ENCODE measurements at regions not wholly inside any gene's neighbourhood (a gene's known extent, or its start where the extent isn't known, plus 50 kb on each side); places are given as distances from the start of the nearest gene placed in this dataset.

- Histone ChIP-seq H3K4me1 (no peaks in the 10 kb centered on the region), H3K27ac (no peak overlapping the region), H3K36me3 (no peaks in the 10 kb centered on the region), H3K9me3 (no peaks in the 10 kb centered on the region), H3K27me3 (no peaks in the 10 kb centered on the region), H3K4me3 (no peak overlapping the region)
- no peak for TF ChIP-seq POLR2A (IDR thresholded peaks at IDR 0.05)
- TF ChIP-seq CTCF (IDR thresholded peaks at IDR 0.05), result no peak
- whole genome bisulfite sequencing, 2 donors, result 88 to 90% methylated on average over 1 of the region's 1 CpG
- DNase-seq, result no peak
- intact Hi-C loops (cut with DNase I), result no loop called here
Measured at GRCh38 chr9:108245901-108246300, 609.9 kb downstream of the ACTL7B start.

- no peaks in the 10 kb centered on the region for H3K36me3 ChIP-seq
- no peaks in the 10 kb centered on the region for H3K4me1 ChIP-seq
- intact Hi-C loops (cut with DNase I), result no loop called here
- WGBS, 2 donors, result 53 to 60% methylated on average over 2 of the region's 2 CpGs
- H3K9me3 ChIP-seq, result no peaks in the 10 kb centered on the region
- H3K27me3 ChIP-seq, result no peaks in the 10 kb centered on the region
- no peak for TF ChIP-seq CTCF (IDR thresholded peaks at IDR 0.05)
- no peak for TF ChIP-seq POLR2A (IDR thresholded peaks at IDR 0.05)
- no peak overlapping the region for H3K4me3 ChIP-seq
- no peak for DNase-seq
- H3K27ac ChIP-seq, result no peak overlapping the region
Measured at GRCh38 chr9:108245331-108245730, 610.5 kb downstream of the ACTL7B start.

GRCh38 chr9:108244686-108245085 lies 611.1 kb downstream of the ACTL7B start:
- intact Hi-C loops (cut with DNase I), result no loop called here

GRCh38 chr9:108241384-108242073 lies 614.3 kb downstream of the ACTL7B start:
- Histone ChIP-seq H3K4me3 (no peak overlapping the region), H3K27ac (no peak overlapping the region), H3K9me3 (no peaks in the 10 kb centered on the region), H3K27me3 (no peaks in the 10 kb centered on the region), H3K36me3 (no peaks in the 10 kb centered on the region), H3K4me1 (no peaks in the 10 kb centered on the region)
- WGBS, 2 donors, result 67 to 79% methylated on average over 1 of the region's 1 CpG
- TF ChIP-seq CTCF (IDR thresholded peaks at IDR 0.05), result no peak
- TF ChIP-seq POLR2A (IDR thresholded peaks at IDR 0.05), result no peak
- intact Hi-C loops (cut with DNase I), result no loop called here
- DNase-seq, result no peak

More at GRCh38 chr9:108244686-108245085, 611.1 kb downstream of the ACTL7B start:
- no peak overlapping the region for H3K4me3 ChIP-seq
- no peaks in the 10 kb centered on the region for H3K27me3 ChIP-seq
- no peak for TF ChIP-seq POLR2A (IDR thresholded peaks at IDR 0.05)
- no peak for TF ChIP-seq CTCF (IDR thresholded peaks at IDR 0.05)
- H3K4me1 ChIP-seq, result no peaks in the 10 kb centered on the region
- DNase-seq, result no peak
- no peaks in the 10 kb centered on the region for H3K9me3 ChIP-seq
- no peak overlapping the region for H3K27ac ChIP-seq
- no peaks in the 10 kb centered on the region for H3K36me3 ChIP-seq

- Histone ChIP-seq H3K9me3 (no peaks in the 10 kb centered on the region), H3K4me3 (no peak overlapping the region), H3K27me3 (no peaks in the 10 kb centered on the region), H3K27ac (no peak overlapping the region), H3K36me3 (no peaks in the 10 kb centered on the region), H3K4me1 (no peaks in the 10 kb centered on the region)
- WGBS, 2 donors, result 79 to 86% methylated on average over 2 of the region's 2 CpGs
- intact Hi-C loops (cut with DNase I), result no loop called here
- DNase-seq, result no peak
- no peak for TF ChIP-seq CTCF (IDR thresholded peaks at IDR 0.05)
- no peak for TF ChIP-seq POLR2A (IDR thresholded peaks at IDR 0.05)
Measured at GRCh38 chr9:108239696-108240321, 616.0 kb downstream of the ACTL7B start.
